GM18868 (cell line): ENCODE measurements at regions not wholly inside any gene's neighbourhood (a gene's known extent, or its start where the extent isn't known, plus 50 kb on each side); places are given as distances from the start of the nearest gene placed in this dataset.

Experiments
- ATAC-seq: cut with Tn5 transposase; IDR thresholded peaks from one replicate; pipeline ENCODE4 v1.9.1; 2021; ENCODE audit warnings: mild to moderate bottlenecking, moderate library complexity; ENCODE audit not compliant: unreplicated experiment

DNA sequence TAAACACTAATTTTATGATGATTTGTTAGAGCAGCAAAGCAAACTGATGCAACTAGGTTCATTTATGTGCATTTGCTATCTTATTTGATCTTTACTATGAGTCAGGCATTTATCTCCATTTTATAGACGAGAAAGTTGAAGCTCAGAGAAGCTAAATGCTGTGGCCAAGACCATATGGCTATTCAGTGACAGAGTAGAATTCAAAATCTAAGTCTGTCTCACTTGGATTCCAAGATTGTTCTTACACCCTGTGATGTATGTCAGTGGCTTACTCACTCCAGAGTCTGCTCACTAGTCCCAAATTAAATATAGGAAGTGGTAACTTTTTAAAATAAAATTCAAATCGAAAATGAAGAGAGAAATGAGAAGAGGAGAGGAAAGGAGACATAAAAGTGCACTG, 114.0 kb upstream of the DDX18 start:
- ATAC-seq, result no peak

DNA sequence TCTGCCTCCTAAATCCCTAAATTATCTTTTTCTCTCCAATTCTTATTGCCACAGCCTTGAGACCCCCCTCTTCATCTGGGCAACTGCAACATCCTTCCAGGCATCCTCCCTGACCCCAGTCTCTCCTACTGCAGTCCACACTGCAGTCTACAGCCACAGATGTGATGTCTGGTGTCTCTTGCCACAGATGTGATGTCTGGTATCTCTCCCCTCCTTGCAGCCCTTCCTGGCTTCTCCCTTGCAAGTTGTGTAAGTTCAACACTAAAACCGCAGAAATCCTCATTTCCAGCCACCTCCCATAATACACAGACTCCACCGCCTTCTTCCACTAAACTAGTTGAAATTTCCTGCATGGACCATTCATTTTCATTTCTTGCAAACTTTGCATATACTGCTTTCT, 113.1 kb upstream of the DDX18 start:
- ATAC-seq, result no peak

DNA sequence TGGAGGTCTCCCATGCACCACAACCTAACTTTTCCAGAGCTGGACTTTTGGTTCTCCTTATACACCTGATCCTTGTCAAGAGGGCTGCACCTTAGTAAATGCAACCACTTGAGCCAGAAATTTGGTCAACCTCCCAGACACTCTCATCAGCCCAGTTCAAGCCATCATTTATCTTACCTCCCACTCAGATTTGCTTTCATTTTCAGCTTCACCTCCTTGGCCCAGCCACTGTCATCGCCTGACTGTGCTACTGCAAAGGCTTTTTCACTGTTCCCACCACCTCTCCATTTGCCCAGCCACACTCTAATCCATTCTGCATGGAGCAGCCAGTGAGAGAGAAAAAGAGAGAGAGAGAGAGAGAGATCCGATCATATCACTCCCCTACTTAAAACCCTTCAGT, 112.4 kb upstream of the DDX18 start:
- no peak for ATAC-seq

DNA sequence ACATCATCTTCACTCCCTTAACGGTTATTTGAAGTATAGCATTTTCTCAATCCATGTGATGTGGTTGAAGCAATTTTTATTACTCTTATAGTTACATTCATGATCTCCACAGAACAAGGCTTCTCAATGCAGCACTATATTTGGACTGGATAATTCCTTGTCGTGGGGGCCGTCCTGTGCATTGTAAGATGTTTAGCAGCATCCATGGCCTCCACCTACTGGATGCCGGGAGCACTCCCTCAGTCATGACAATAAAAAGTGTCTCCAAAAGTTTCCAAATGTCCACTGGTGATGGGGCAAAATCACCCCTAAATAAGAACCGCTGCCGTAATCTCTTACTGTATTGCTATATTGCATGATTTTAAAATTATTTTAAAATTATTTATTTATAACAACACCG, 110.6 kb upstream of the DDX18 start:
- ATAC-seq, result no peak

DNA sequence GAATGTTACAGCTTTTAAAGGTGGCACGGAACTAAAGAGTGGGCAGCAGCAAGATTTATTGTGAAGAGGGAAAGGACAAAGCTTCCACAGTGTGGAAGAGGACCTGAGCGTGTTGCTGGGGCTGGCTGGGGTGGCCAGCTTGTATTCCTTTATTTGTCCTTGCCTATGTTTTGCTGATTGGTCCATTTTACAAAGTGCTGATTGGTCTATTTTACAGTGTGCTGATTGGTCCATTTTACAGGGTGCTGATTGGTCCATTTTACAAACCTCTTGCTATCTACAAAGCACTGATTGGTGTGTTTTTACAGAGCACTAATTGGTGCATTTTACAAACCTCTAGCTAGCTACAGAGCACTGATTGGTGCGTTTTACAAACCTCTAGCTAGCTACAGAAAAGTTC, 109.7 kb upstream of the DDX18 start:
- ATAC-seq, result no peak

DNA sequence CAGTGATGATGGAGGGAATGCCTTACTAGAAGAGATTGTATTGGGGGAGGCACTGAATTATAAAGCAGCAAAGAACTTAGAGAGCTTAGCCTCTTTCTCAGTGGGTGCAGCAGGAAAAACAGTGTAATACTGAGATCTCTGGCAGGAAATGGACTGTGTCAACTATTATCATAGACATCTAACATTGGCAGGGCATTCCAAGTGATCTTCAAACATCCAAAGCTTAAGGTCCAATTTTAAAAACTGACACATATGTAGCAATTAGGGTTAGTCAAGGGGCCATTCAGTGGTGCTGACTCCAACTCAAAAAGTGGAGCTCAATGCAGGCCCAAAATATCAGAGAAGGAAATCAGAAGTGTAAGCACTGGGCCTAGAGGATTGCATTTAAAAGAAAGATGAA, 106.6 kb upstream of the DDX18 start:
- no peak for ATAC-seq

DNA sequence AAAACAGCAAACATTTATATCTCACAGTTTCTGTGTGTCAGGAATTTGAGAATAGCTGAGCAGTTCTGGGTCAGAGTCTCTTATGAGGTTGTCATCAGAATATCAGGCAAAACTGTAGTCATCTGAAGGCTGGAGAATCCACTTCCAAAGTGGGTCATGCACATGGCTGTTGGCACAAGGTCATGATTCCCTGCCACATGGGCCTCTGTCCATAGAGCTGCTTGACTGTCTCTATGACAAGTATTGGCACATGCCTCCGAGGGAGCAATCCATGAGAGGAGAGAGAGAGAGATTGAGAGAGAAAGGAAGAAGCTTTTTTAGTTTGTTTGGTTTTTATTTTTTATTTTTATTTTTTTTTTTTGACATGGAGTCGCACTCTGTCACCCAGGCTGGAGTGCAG, 101.8 kb upstream of the DDX18 start:
- ATAC-seq, result no peak

- ATAC-seq, result no peak
Observed at GRCh38 chr2:117714110-117714509, 100.4 kb upstream of the DDX18 start.

DNA sequence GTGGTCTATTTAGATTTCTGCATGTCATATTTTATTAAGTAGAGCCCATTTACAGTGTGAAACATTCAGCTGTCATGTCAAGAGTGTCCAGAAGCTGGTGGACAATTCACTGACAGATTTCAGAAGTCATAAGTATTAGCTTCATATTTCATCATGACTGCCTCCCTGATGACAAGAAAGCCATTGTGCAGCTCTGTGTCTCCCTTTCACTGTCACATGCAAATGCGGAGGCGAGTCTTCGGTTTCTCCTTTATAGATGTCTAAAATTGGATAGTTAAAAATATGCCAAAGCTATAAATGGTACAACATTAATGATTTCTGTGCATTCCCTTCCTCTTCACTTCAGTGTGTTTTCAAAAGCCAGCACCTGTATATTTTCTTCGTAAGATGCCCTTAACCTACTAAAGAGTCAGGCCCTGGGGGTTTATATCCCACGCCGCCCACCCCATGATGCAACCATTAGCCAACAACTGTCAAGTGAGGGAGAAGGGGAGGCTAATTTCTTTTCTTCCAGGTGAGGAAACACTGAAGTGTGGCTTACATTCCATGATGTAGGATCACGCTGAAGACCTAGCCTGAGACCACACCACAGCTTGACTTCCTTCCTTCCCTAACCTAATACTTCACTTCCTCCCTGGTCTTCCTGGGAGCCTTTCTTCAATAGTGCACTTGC, 99.6 kb upstream of the DDX18 start:
- no peak for ATAC-seq

- no peak for ATAC-seq
Observed at GRCh38 chr2:117716505-117716904, 98.0 kb upstream of the DDX18 start.

- ATAC-seq, result no peak
Observed at GRCh38 chr2:117717072-117717471, 97.4 kb upstream of the DDX18 start.

DNA sequence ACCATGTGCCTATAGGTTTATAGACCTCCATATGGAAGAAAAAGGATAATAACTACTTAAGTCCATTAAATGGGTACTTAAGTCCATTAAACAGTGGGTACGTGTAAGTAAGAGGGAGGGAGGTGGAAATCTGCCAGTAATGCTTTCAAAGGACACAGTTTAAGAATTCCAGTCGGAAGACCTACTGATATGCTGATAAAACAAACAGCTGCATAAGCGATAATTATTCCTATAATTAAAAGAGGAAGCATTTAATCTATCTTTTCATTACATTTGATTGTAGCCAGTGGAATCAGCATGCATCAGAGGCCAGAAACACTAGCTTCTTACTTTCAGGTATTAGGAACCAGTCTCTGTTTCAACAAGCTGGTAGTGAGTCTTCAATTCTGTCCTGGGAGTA, 96.4 kb upstream of the DDX18 start:
- ATAC-seq, result no peak

DNA sequence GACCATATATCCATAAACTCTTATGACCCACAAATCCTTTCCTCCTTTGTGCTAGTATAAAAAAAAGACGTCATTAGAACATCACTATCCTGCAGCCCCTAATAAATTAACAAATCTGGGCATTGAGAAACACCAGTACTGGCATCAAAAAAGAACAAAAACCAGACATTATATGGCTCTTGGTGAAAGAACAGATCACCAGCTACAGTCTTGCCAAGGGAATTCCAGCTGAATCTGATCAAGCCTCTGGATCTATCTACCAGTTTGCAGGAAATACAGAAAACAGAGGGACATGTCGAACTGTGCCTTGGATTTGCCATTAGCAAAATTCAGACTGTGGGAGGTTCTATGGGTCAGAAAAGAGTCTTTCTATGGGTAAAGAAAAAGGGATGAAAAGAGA, 93.7 kb upstream of the DDX18 start:
- ATAC-seq, result no peak

- ATAC-seq, result no peak
Observed at GRCh38 chr2:117723483-117723882, 91.0 kb upstream of the DDX18 start.

DNA sequence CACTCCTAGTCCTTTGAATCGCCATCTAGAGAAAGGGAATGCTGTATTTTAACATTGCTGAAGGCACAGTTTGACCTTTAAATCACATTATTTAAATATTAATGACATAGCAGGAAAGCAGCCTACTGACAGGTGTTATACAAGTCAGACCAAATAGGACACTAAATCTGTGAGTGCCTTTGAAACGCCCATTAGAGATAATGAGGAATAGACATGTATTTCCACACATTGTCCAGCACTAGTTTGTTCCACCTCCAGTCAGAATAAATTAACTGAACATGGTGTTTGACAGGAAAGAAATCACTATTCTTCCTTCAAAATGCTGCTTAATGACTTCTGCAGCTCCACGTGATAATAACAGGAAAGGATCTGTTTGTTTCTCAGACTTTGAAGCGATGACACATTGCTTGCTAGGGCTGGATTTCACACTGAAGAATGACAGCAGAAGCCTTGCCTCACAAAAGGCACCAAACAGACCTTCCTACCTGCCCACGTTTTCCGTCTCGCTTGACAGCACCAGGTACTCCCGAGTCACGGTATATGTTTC, 90.5 kb upstream of the DDX18 start:
- no peak for ATAC-seq

DNA sequence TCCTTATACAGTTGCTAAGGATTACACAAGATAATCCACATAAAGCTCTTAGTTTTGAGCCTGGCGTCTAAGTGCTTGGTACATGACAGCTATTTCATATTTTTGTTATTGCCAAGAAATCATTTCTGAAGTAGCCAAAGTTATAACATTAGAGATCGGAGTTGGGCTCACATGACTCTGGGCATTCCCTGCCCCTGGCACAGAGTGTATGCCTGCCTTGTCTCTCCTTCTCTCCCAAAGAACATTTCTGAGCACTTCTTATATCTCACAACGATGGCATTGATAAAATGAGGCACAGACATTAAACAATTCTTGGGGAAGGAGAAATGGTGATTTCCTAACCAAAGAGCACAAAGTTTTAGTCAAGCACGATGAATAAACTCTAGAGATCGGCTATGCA, 87.7 kb upstream of the DDX18 start:
- no peak for ATAC-seq

DNA sequence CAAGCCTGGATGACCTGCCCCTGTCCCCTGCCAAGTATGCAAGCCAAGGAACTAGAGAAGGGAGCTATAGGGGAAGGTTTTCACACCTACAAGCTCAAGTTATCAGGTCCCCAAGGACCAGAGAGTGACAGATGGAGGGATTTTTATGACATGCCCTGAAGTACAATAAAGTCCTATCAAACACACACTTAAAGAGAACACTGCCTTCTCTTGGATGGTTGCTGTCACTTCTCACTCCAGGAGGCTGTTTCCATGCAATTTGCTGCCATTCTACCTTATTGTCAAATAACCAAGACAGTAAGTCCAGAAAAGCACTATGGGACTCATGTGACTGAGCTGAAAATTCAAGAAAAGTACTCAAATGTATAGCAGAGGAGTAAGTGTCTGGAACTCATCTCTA, 76.6 kb upstream of the DDX18 start:
- ATAC-seq, result no peak

DNA sequence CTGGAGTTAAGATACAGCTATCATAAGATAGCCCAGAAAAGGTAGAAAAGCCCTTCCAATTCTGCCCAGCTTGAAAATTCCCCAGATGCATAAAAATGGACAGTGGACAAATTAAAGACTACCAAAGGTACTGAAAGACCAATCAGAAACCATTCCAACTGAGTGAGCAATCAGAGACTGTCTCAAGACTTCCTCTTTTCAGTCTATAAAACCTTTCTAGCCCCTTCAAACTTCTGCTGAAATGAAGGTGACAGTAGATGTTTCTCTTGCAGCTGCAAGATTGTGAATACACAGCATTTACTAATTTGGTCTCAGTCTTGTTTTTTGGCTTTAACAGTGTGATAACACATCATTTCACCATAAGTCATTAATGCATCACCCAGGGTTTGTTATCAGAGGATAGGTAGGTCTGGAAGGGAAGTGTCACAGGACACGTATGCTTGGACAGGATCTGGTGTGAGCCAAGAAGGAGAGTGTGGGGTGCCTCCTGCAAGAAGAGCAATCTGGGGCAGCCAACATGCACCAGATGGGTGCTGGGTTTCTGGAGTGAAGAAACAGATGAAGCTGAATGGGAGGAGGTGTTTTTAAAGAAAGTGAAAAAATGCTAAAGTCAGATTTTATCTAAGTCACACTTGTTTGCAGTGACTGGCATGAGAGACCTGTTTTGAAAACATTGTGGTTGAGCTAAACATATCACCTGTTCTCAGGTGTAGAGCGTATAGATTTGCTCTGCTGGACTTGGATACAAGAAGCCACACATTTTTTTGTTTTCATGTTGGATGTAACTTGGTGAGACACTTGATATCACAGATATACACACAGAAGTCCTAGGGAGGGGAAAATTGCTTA, 75.3 kb upstream of the DDX18 start:
- ATAC-seq, result no peak

DNA sequence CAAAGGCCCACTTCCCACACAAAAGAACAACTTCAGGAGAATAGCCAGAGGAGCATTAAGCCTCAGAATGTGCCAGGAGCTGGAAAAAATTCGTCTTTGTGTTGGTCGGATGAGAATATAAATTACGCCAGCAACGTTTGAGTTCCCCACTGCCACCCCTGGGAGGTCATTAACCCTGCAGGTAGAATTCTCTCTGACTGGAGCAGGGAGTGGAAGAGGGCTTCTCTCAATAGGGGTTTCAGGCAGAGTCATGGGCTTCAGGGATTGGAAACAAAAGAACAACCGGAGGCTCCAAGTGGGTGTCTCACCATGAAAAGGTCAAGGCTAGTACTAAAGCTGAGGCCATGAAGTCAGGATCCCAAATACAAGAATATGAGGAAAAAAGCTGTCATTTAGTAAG, 69.0 kb upstream of the DDX18 start:
- ATAC-seq, result no peak

DNA sequence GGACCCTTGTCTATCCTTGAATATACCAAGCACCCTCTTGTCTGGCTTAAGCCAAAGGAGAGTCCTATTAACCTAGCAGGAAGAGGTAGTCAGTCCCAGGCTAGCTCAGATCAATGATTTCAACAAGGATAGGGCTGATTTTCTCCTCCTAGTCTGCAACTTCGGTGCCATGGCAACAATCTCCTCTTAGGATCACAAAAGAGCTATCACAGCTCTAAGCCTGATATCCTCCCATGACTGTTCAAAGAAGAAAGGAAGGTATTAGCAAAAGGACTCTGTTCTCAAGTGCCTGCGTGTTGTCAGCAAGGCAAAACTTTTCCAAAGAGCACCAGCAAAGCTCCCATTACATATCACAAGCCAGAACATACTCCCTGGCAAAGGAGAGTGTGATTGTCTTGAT, 58.7 kb upstream of the DDX18 start:
- ATAC-seq, result no peak

DNA sequence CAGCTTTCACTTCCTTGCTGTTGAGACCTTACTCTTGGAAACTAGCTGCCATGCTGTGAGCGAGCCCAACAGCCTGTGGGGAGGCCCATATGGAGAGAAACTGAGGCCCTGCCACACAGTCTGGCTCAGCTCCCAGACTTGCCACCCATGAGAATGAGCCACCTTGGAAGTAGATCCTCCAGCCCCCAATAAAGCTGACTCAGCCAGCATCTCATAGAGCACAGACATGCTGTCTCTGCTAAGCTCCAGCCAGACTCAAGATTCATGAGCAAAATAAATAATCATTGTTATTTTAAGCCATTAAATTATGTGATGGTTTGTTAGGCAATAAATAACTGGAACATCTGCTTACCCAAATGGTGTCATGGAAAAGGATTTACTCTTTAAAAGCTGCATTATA, 53.6 kb upstream of the DDX18 start:
- ATAC-seq, result no peak

DNA sequence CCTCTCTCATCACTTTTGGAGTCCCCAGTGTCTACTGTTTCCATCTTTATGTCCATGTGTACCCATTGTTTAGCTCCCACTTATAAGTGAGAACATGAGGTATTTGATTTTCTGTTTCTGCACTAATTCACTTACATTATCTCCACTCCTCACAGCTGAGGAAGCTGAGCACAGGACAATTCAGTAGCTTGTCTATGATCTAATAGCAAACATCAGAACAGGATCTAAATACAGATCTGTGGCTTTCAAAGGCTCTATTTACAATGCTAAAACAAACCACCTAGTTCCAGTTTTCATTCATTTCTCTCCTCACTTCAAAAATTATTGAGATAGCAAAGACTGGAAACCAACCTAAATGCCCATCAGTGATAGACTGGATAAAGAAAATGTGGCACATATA, 52.0 kb upstream of the DDX18 start:
- no peak for ATAC-seq
